ENCODE measurements at regions not wholly inside any gene's neighbourhood (a gene's known extent, or its start where the extent isn't known, plus 50 kb on each side); places are given as distances from the start of the nearest gene placed in this dataset.
A peak's percentile ranks its signal among the peaks of the same experiment; 100 is the strongest.

DNA sequence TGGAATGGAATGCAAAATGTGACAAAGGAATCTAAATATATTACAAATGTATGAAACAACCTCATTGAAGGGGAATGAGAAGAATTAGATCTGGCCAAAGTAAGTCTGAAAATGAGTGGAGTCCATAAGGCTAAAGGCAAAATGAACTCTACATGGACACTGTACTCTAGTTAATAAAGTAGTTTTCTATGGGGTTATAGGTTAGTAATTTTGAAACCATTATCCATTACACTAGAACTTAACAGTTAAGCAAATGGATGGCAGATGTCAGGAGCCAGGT lies 222.1 kb downstream of the NUAK1 start:
- no peaks in the 10 kb centered on the region for H3K4me1 ChIP-seq (ENCODE audit: control insufficient read depth in 2 of 3, insufficient read depth in 2 of 3, low read depth in 1 of 3, low read length in 3 of 3)
- intact Hi-C loops (cut with DNase I), result no loop called here
- H3K27ac ChIP-seq (ENCODE audit: low read depth in 2 of 2, low read length in 2 of 2), result no peak overlapping the region
- no peaks in the 10 kb centered on the region for H3K27me3 ChIP-seq (ENCODE audit: control insufficient read depth, insufficient read depth, low read length)
- TF ChIP-seq CTCF (IDR thresholded peaks at IDR 0.05; ENCODE audit: borderline replicate concordance, extremely low read depth, insufficient read depth), result no peak
- no peak for FAIRE-seq
- no peak overlapping the region for H3K9ac ChIP-seq (ENCODE audit: low read length in 3 of 3)
- no peak overlapping the region for H3K4me3 ChIP-seq (ENCODE audit: low read length in 3 of 3)
- no peak for DNase-seq
- no peaks in the 10 kb centered on the region for H3K36me3 ChIP-seq (ENCODE audit: control insufficient read depth in 2 of 3, insufficient read depth in 3 of 3, low read length in 3 of 3)
- no peaks in the 10 kb centered on the region for H3K9me3 ChIP-seq (ENCODE audit: control insufficient read depth in 2 of 3, insufficient read depth in 1 of 3, low read length in 3 of 3)

DNA sequence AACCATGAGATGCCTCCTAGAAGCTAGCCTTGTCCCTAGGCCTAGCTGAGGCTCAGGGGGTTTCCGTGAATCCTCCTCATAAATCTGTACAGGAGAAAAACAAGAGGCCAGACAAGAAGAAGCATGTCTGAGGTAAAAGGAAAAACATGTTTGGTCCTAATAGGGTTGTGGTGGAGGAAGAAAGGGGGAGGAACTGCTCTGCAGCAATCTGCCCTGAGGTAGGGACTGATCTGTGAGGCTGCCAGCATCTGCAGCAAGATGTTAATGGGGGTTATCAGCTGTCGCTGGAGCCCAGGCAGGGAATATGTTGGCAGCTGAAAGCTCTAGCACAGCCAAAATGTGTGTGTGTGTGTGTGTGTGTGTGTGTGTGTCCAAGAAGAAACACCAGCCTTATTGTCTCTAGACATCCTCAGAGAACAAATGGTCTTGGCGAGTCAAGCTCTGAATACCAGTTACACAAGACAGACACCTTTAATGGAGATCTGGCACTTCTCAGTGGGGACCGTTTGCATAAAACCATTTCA lies 218.5 kb downstream of the NUAK1 start:
- Histone ChIP-seq H3K27ac (ENCODE audit: low read depth in 2 of 2, low read length in 2 of 2) (no peak overlapping the region), H3K9me3 (ENCODE audit: control insufficient read depth in 2 of 3, insufficient read depth in 1 of 3, low read length in 3 of 3) (no peaks in the 10 kb centered on the region), H3K27me3 (ENCODE audit: control insufficient read depth, insufficient read depth, low read length) (no peaks in the 10 kb centered on the region), H3K4me3 (ENCODE audit: low read length in 3 of 3) (no peak overlapping the region), H3K9ac (ENCODE audit: low read length in 3 of 3) (no peak overlapping the region), H3K36me3 (ENCODE audit: control insufficient read depth in 2 of 3, insufficient read depth in 3 of 3, low read length in 3 of 3) (no peaks in the 10 kb centered on the region), H3K4me1 (ENCODE audit: control insufficient read depth in 2 of 3, insufficient read depth in 2 of 3, low read depth in 1 of 3, low read length in 3 of 3) (no peaks in the 10 kb centered on the region)
- FAIRE-seq, result no peak
- DNase-seq, result peak in 3 of 5 donors; percentile 18 to 51 (median 41)
- intact Hi-C loops (cut with DNase I), result no loop called here
- TF ChIP-seq CTCF (IDR thresholded peaks at IDR 0.05; ENCODE audit: borderline replicate concordance, extremely low read depth, insufficient read depth), result no peak

DNA sequence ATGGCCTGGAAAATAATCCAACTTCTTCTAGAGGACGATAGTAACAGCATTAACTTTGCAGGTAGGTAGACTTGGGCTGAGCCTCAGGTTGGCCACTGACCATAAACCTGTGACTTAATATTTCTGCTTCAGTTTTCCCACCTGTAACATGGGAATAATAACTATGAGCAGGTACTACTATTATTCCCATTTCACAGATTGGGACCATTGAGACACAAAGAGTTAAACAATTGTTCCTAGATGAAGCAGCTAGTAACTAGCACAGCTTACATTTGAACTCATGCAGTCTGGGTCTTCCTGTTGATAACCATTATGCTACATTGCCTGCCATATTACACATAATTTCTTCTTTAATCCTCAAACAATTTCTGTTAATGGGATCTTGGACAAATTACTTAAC lies 217.7 kb downstream of the NUAK1 start:
- intact Hi-C loops (cut with DNase I), result no loop called here
- DNase-seq, result no peak
- Histone ChIP-seq H3K36me3 (ENCODE audit: control insufficient read depth in 2 of 3, insufficient read depth in 3 of 3, low read length in 3 of 3) (no peaks in the 10 kb centered on the region), H3K4me1 (ENCODE audit: control insufficient read depth in 2 of 3, insufficient read depth in 2 of 3, low read depth in 1 of 3, low read length in 3 of 3) (no peaks in the 10 kb centered on the region), H3K9me3 (ENCODE audit: control insufficient read depth in 2 of 3, insufficient read depth in 1 of 3, low read length in 3 of 3) (no peaks in the 10 kb centered on the region), H3K9ac (ENCODE audit: low read length in 3 of 3) (no peak overlapping the region), H3K4me3 (ENCODE audit: low read length in 3 of 3) (no peak overlapping the region), H3K27ac (ENCODE audit: low read depth in 2 of 2, low read length in 2 of 2) (no peak overlapping the region), H3K27me3 (ENCODE audit: control insufficient read depth, insufficient read depth, low read length) (no peaks in the 10 kb centered on the region)
- FAIRE-seq, result no peak
- no peak for TF ChIP-seq CTCF (IDR thresholded peaks at IDR 0.05; ENCODE audit: borderline replicate concordance, extremely low read depth, insufficient read depth)

Measured in kidney (tissue), 13 donors.